H9 (cell line): ENCODE measurements at regions not wholly inside any gene's neighbourhood (a gene's known extent, or its start where the extent isn't known, plus 50 kb on each side); places are given as distances from the start of the nearest gene placed in this dataset.

Experiments used
- DNase-seq: peaks from one replicate; pipeline ENCODE4 v3.0.0-alpha.2; 2017
- H2AFZ ChIP-seq: one replicate; pipeline ENCODE4 v1.6.1; 2013; ENCODE audit warnings: mild to moderate bottlenecking, low read length, control low read depth, moderate library complexity
- H2AK5ac ChIP-seq: 2 replicates; pipeline ENCODE4 v1.6.1; 2013; ENCODE audit warnings: low read length, control low read depth, mixed read lengths; ENCODE audit not compliant: insufficient read length
- H2BK120ac ChIP-seq: one replicate; pipeline ENCODE4 v1.6.1; 2013; ENCODE audit warnings: low read depth, mild to moderate bottlenecking, low read length, control low read depth, inconsistent platforms; ENCODE audit not compliant: poor library complexity, severe bottlenecking
- H2BK12ac ChIP-seq: 2 replicates; pipeline ENCODE4 v1.6.1; 2013; ENCODE audit warnings: low read length, control low read depth, mixed read lengths, low read depth; ENCODE audit not compliant: insufficient read length
- H2BK15ac ChIP-seq: 2 replicates; pipeline ENCODE4 v1.6.1; 2013; ENCODE audit warnings: low read depth, low read length, control low read depth
- H2BK20ac ChIP-seq: one replicate; pipeline ENCODE4 v1.6.1; 2013; ENCODE audit warnings: low read depth, mild to moderate bottlenecking, low read length, control low read depth, inconsistent platforms; ENCODE audit not compliant: poor library complexity, severe bottlenecking
- H2BK5ac ChIP-seq: 2 replicates; pipeline ENCODE4 v1.6.1; 2013; ENCODE audit warnings: low read length, control low read depth, mixed read lengths; ENCODE audit not compliant: insufficient read length
- H3K14ac ChIP-seq: 2 replicates; pipeline ENCODE4 v1.6.1; 2013; ENCODE audit warnings: low read length, control low read depth; ENCODE audit not compliant: insufficient read depth
- H3K18ac ChIP-seq: 2 replicates; pipeline ENCODE4 v1.6.1; 2013; ENCODE audit warnings: low read depth, mild to moderate bottlenecking, mixed read lengths, low read length, control low read depth; ENCODE audit not compliant: insufficient read length
- H3K23ac ChIP-seq: 2 replicates; pipeline ENCODE4 v1.6.1; 2013; ENCODE audit warnings: low read length, control low read depth, mixed read lengths, low read depth; ENCODE audit not compliant: insufficient read length
- H3K23me2 ChIP-seq: 2 replicates; pipeline ENCODE4 v1.6.1; 2013; ENCODE audit warnings: low read depth, mild to moderate bottlenecking, mixed read lengths, low read length, control low read depth; ENCODE audit not compliant: insufficient read length, poor library complexity, severe bottlenecking
- H3K27ac ChIP-seq: 2 replicates; pipeline ENCODE4 v1.5.1; 2013; ENCODE audit warnings: low read length, control low read depth, mixed read lengths, low read depth; ENCODE audit not compliant: insufficient read length
- H3K27me3 ChIP-seq: 2 replicates; pipeline ENCODE4 v1.6.1; 2013; ENCODE audit warnings: low read length, control low read depth, inconsistent platforms; ENCODE audit not compliant: insufficient read depth
- H3K4ac ChIP-seq: 2 replicates; pipeline ENCODE4 v1.6.1; 2013; ENCODE audit warnings: low read depth, mild to moderate bottlenecking, control low read depth, inconsistent platforms, low read length, moderate library complexity
- H3K4me1 ChIP-seq: 2 replicates; pipeline ENCODE4 v1.6.1; 2013; ENCODE audit warnings: low read length, control low read depth, inconsistent platforms; ENCODE audit not compliant: insufficient read depth
- H3K4me2 ChIP-seq: 2 replicates; pipeline ENCODE4 v1.6.1; 2013; ENCODE audit warnings: low read length, control low read depth, mixed read lengths; ENCODE audit not compliant: insufficient read length, insufficient read depth
- H3K56ac ChIP-seq: 2 replicates; pipeline ENCODE4 v1.6.1; 2013; ENCODE audit warnings: low read depth, mild to moderate bottlenecking, mixed read lengths, low read length, control low read depth; ENCODE audit not compliant: insufficient read length
- H3K79me1 ChIP-seq: 2 replicates; pipeline ENCODE4 v1.6.1; 2013; ENCODE audit warnings: low read depth, mild to moderate bottlenecking, moderate library complexity, low read length, control low read depth, inconsistent platforms; ENCODE audit not compliant: insufficient read depth, poor library complexity, severe bottlenecking
- H3K79me2 ChIP-seq: 2 replicates; pipeline ENCODE4 v1.6.1; 2013; ENCODE audit warnings: low read length, control low read depth, inconsistent platforms; ENCODE audit not compliant: insufficient read depth
- H3K9ac ChIP-seq: 2 replicates; pipeline ENCODE4 v1.6.1; 2013; ENCODE audit warnings: low read length, control low read depth, mixed read lengths; ENCODE audit not compliant: insufficient read length; ENCODE audit errors: extremely low read depth
- H3K9me3 ChIP-seq: one replicate; pipeline ENCODE4 v1.6.1; 2013; ENCODE audit warnings: low read depth, low read length, inconsistent platforms; ENCODE audit not compliant: control insufficient read depth
- H3T11ph ChIP-seq: one replicate; pipeline ENCODE4 v1.6.1; 2013; ENCODE audit warnings: mild to moderate bottlenecking, low read length, control low read depth, inconsistent platforms
- H4K20me1 ChIP-seq: one replicate; pipeline ENCODE4 v1.6.1; 2013; ENCODE audit not compliant: control insufficient read depth, insufficient read length, insufficient read depth
- H4K5ac ChIP-seq: 2 replicates; pipeline ENCODE4 v1.6.1; 2013; ENCODE audit warnings: low read depth, mild to moderate bottlenecking, mixed read lengths, low read length, control low read depth; ENCODE audit not compliant: insufficient read length
- H4K8ac ChIP-seq: replicated peaks from 2 replicates; pipeline ENCODE4 v1.6.1; 2013; ENCODE audit warnings: low read length, control low read depth, mixed read lengths, low read depth; ENCODE audit not compliant: insufficient read length
- H4K91ac ChIP-seq: 2 replicates; pipeline ENCODE4 v1.6.1; 2013; ENCODE audit warnings: low read depth, mild to moderate bottlenecking, moderate library complexity, mixed read lengths, low read length, control low read depth; ENCODE audit not compliant: insufficient read length
- H3K27ac Mint-ChIP-seq, 3 experiments: 2 replicates in 2 of 3; 3 replicates in 1 of 3; pipeline ENCODE4 v1.8.0; 2020 to 2021; ENCODE audit warnings: mixed read lengths in 3 of 3, mild to moderate bottlenecking in 1 of 3, moderate library complexity in 1 of 3
- H3K27me3 Mint-ChIP-seq: 2 replicates; pipeline ENCODE4 v1.8.0; 2021; ENCODE audit warnings: low read depth, mild to moderate bottlenecking, moderate library complexity, mixed read lengths
- H3K36me3 Mint-ChIP-seq, 3 experiments: 2 replicates in 2 of 3; 3 replicates in 1 of 3; pipeline ENCODE4 v1.8.0; 2020 to 2021; ENCODE audit warnings: low read depth in 3 of 3, mixed read lengths in 3 of 3; ENCODE audit not compliant: insufficient read depth in 1 of 3
- H3K4me1 Mint-ChIP-seq, 2 experiments: 2 replicates each; pipeline ENCODE4 v1.8.0; 2020; ENCODE audit warnings: mixed read lengths in 2 of 2
- H3K4me3 Mint-ChIP-seq, 2 experiments: 2 replicates in 1 of 2; 3 replicates in 1 of 2; pipeline ENCODE4 v1.8.0; 2020 to 2021; ENCODE audit warnings: mild to moderate bottlenecking in 2 of 2, mixed read lengths in 2 of 2, moderate library complexity in 1 of 2
- H3K9me3 Mint-ChIP-seq, 2 experiments: 2 replicates in 1 of 2; 3 replicates in 1 of 2; pipeline ENCODE4 v1.8.0; 2020; ENCODE audit warnings: mild to moderate bottlenecking in 2 of 2, mixed read lengths in 2 of 2, moderate library complexity in 1 of 2
- CTCF ChIP-seq: fragments of 200-600 bp; sonication (generic); conservative IDR thresholded peaks from 3 replicates; pipeline ENCODE4 v1.8.0; 2021; ENCODE audit warnings: antibody characterized with exemption, mild to moderate bottlenecking
- WGBS: extraction: QIAGEN DNeasy Blood & Tissue Kit; methylation state at CpG from one replicate; pipeline ENCODE4 v1.1.7; 2013; ENCODE audit warnings: missing lambda C conversion rate, low lambda C conversion rate, mixed read lengths; ENCODE audit not compliant: insufficient read length; ENCODE audit errors: extremely low coverage; 5-methylcytosine and 5-hydroxymethylcytosine counted together

DNA sequence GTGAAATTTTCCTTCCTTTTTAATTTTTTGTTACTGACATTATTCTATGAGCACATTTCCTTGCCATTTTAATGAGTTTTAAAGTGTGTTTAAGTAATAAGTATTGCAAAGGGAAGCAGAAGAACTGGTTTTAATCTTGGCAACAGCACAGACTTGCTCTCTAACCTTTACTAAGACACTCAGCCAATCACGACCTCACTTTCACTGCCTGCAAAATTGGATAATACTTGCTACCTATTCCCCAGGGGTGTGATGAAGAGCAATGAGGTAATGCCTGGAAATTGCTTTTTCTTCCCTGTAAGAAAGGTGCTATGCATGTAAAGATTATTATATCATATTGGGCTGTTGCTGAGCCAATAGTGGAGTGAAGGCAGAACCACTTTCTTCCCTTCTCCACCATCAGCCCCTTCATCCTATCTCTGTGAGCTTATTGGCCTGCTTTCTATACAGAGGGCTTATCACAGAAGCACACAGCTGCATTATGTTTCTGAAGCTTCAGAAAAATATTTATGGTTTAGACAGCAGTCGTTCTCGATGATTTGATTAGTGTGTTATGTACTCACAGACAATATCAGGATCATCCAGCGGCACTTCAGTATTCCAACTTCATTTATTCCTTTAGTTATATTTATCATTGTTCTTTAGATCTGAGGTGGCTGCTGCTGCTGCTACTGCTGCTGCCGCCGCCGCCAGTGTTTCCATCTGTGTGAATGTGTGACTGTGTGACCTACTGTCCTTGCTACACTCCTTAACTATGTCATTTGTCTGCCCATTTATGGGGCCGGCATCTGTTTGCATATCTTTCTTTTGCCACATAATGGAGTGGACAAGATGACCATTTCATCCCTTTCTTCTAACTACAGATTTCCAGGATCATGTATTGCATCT, 255.1 kb downstream of the C4orf33 start:
- no peak for DNase-seq
- no peak overlapping the region for H2BK5ac ChIP-seq
- no peaks in the 10 kb centered on the region for H3K79me2 ChIP-seq
- Mint-ChIP-seq H3K4me1 (peaks cover 11 to 18% of the 10 kb centered on the region in 2 experiments), H3K27me3 (no peaks in the 10 kb centered on the region), H3K36me3 (no peaks in the 10 kb centered on the region), H3K27ac (no peak overlapping the region), H3K4me3 (no peak overlapping the region), H3K9me3 (no peaks in the 10 kb centered on the region)
- no peak for TF ChIP-seq CTCF
- H2BK15ac ChIP-seq, result no peak overlapping the region
- no peak overlapping the region for H3K4ac ChIP-seq
- no peak overlapping the region for H4K5ac ChIP-seq
- H3K4me1 ChIP-seq, result no peaks in the 10 kb centered on the region
- H3K9ac ChIP-seq, result no peak overlapping the region
- H2BK20ac ChIP-seq, result no peak overlapping the region
- H3K14ac ChIP-seq, result no peak overlapping the region
- H3K27me3 ChIP-seq, result no peaks in the 10 kb centered on the region
- H4K8ac ChIP-seq, result no peak overlapping the region
- no peak overlapping the region for H2BK120ac ChIP-seq
- WGBS, result no CpG with 5 or more reads among the region's 8 CpGs
- no peak overlapping the region for H3K56ac ChIP-seq
- no peaks in the 10 kb centered on the region for H3K79me1 ChIP-seq
- H2BK12ac ChIP-seq, result no peak overlapping the region
- H3K23me2 ChIP-seq, result no peaks in the 10 kb centered on the region
- H3T11ph ChIP-seq, result no peak overlapping the region
- no peak overlapping the region for H3K4me2 ChIP-seq
- H3K9me3 ChIP-seq, result no peaks in the 10 kb centered on the region
- H3K18ac ChIP-seq, result no peak overlapping the region
- H3K27ac ChIP-seq, result no peak overlapping the region
- H4K20me1 ChIP-seq, result no peaks in the 10 kb centered on the region
- no peak overlapping the region for H2AFZ ChIP-seq
- no peak overlapping the region for H4K91ac ChIP-seq
- no peak overlapping the region for H2AK5ac ChIP-seq
- no peak overlapping the region for H3K23ac ChIP-seq
